Stimulated activated CD4-positive, alpha-beta T cell treated with anti-CD3 and anti-CD28 coated beads, Interleukin-15, amount 100 ng/mL, for 24 hours (primary cell): ENCODE measurements at regions not wholly inside any gene's neighbourhood (a gene's known extent, or its start where the extent isn't known, plus 50 kb on each side); places are given as distances from the start of the nearest gene placed in this dataset.

ENCODE experiments used
- DNase-seq: peaks from one replicate; pipeline ENCODE4 v3.0.0-alpha.2; 2020

GRCh38 chr9:73470766-73471165 is 319.1 kb downstream of the ANXA1 start:
- no peak for DNase-seq

DNA sequence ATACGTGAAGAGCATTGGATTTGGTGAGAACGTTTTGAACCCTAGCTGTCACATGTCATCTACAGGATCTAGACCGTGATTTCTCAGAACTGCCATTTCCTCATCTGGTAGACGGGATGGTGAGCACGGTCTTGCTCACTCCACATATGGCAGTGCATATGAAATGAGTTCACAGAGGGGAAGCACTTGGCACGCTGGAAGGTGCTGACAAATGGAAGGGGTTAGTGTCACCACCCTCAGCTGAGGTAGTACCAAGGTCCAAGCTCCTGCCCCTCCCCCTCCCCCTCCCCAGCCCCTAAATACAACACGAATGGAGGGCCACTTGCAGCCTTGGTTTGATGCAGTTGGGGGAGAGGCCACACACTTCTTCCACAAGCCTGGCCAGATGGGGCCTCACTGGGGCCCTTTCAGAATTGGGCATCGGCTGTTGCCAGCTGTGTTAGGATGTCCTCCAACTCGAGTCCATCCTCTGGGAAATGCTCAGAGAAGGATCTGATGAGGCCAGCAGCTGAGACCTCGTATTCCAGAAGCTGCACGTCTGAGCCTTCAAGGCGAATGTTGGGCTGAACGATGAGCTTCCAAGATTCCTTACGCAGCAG is 322.4 kb downstream of the ANXA1 start:
- DNase-seq: no peak

DNA sequence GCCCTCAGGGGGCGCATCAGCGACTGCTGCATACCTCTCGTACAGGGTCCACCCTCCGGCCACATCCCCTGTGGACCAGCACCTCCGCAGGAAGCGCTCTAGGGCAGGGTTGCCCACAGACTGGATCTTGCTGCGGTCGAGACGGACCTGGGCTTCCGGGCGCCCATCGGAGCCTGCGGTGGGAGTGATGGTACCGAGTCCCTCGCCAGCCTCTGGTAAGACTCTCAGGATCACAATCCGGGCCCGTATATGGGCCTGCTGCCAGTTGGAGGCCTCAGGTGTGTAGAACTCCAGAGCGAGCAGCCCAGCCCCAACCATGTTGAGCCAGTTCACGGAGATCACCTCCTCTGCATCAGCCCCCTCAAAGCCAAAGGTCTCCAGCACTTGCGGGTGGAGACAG is 323.0 kb downstream of the ANXA1 start:
- no peak for DNase-seq

DNA sequence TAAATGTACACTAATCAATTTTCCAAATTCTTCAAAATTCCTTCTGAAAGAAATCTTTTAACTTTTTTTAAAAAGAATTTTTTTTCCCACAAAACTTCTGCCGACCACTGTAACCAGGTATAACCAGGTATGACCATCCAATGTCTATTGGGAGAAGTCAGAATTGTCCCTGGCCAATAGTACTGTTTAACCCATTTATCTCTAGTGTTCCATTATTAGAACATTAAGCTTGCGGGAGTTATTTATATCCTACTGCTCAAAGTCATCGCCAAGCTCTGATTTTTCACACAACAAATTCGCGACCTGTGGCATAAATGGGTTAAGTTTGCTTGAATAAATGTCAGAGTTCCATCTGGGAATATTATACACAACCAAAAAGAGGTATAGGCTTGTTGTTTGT is 343.2 kb downstream of the ANXA1 start:
- no peak for DNase-seq

GRCh38 chr9:73497796-73498195 is 346.1 kb downstream of the ANXA1 start:
- DNase-seq: no peak

- no peak for DNase-seq
Observed at GRCh38 chr9:73515216-73515615, 363.6 kb downstream of the ANXA1 start.

GRCh38 chr9:73523391-73523790 is 371.7 kb downstream of the ANXA1 start:
- no peak for DNase-seq

GRCh38 chr9:73525350-73525749 is 373.7 kb downstream of the ANXA1 start:
- DNase-seq: no peak

GRCh38 chr9:73527521-73527920 is 375.9 kb downstream of the ANXA1 start:
- DNase-seq: no peak

- no peak for DNase-seq
Observed at GRCh38 chr9:73528926-73529325, 377.3 kb downstream of the ANXA1 start.

- no peak for DNase-seq
Observed at GRCh38 chr9:73529666-73530065, 378.0 kb downstream of the ANXA1 start.

DNA sequence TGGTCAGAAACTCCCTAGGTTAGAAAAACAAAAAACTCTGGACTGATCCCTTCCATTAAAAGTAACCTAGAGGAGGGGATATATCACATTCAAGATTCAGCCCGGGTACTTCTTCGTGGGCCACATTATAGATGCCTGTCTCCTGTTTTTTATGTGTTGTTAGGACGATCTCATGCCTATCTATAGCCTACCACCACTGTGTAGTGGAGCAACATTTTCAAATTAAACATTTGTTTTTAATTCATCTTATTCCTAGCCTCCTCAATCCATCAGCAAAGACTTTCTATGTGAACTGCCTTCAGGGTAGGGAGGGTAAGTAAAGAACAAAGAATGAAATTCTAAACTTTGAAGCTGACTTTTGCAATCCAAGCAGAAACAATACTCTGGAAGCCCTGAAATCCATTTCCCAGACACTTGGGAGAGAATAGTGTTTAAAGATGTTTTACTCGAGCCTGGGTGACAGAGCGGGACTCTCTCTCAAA is 379.4 kb downstream of the ANXA1 start:
- DNase-seq: no peak

GRCh38 chr9:73531658-73532057 is 380.0 kb downstream of the ANXA1 start:
- DNase-seq: no peak

- DNase-seq: no peak
Observed at GRCh38 chr9:73532985-73533384, 381.3 kb downstream of the ANXA1 start.

- DNase-seq: no peak
Observed at GRCh38 chr9:73536403-73536802, 384.7 kb downstream of the ANXA1 start.

DNA sequence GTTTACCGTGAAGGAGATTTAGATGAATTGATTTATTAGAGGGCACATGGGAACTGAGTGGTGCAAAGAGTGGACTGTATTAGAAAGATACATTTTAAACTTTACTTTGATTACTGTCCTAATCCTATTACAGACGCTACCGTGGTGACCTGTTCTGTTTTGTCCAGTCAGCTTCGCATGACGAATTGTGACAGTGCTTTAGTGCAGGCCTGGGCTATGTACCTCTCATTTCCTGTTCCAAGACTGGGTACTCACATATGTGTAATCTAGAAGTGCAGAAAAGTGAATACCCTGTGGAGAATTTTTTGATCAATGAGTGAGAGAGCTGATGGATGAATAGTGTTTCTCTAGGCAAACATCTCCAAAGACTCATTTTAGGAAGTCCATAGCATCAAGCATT is 385.9 kb downstream of the ANXA1 start:
- DNase-seq: no peak

- DNase-seq: no peak
Observed at GRCh38 chr9:73539881-73540390, 388.3 kb downstream of the ANXA1 start.

- no peak for DNase-seq
Observed at GRCh38 chr9:73541923-73542322, 390.3 kb downstream of the ANXA1 start.

- no peak for DNase-seq
Observed at GRCh38 chr9:73543727-73544126, 392.1 kb downstream of the ANXA1 start.

DNA sequence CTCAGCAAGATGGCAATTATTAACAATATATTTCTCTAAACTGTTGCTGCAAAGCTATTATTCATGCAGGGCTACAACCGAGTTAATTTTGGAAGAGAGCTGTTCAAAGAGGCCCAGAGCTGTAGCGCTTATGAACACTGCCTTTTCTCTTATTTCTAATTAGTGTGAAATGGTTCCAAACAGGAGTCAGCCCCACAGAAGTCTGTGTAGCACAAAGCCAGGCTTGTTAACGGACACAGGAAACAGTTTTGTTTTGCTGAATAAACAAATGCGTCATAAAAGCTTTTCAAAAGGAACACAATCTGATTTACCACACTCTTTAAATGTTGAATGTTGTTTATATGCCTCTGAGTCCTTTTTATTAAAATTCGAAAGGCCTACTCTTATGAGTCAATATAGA is 396.5 kb downstream of the ANXA1 start:
- DNase-seq: no peak

- DNase-seq: no peak
Observed at GRCh38 chr9:73549991-73550390, 398.3 kb downstream of the ANXA1 start.

DNA sequence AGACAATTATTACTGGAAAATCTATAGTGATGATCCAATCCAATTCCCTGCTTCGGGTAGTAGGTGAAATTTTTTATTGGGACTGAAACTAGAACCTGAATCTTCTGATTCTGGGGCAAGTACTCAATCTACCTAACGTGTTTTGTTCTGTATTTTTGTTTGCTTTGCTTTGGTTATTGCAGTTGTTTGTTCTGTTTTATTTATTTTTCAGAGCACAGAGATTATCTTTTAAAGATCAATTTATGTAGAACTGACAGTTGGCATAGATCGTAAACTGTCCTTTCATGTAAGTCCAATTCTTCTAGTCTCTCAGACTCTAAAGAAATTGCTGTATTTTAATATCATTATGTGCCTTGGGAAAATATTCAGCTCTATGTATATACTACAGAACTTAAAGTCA is 401.6 kb downstream of the ANXA1 start:
- no peak for DNase-seq

- DNase-seq: no peak
Observed at GRCh38 chr9:73558471-73558870, 406.8 kb downstream of the ANXA1 start.

- no peak for DNase-seq
Observed at GRCh38 chr9:73565026-73565425, 413.4 kb downstream of the ANXA1 start.

DNA sequence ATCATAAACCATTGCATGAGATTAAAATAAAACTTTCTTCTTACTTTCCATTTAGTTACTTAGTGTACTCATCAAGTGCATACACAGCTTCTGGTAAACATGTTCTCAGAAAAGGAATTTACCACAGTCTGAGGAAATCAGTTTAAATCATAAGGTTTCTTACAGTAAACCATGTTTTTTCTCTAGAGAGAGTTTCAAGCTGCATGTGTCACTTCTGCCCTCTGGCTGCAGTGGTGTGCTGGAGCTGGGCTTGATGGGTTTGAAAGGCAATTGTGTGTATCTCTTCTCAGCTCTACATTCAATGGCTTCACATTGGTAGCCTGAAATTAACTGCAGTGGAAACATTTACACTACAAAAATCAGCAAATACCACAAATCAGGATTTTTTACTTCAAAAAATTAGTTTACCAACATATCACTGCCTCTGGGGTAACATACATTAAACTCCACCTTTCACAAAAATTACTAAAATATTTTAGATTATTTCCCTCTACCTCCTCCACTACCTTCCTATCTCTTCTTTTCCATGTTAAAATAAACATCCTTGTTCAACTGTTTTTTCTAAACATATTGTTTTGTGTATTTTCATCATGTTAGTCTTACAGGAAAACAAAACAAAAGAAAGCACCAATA is 414.3 kb downstream of the ANXA1 start:
- DNase-seq: no peak
